Activated naive CD8-positive, alpha-beta T cell treated with anti-CD3 and anti-CD28 coated beads, Interleukin-2, amount 50 U/mL, for 24 hours (primary cell): ENCODE measurements at regions not wholly inside any gene's neighbourhood (a gene's known extent, or its start where the extent isn't known, plus 50 kb on each side); places are given as distances from the start of the nearest gene placed in this dataset.
A peak's percentile ranks its signal among the peaks of the same experiment; 100 is the strongest.

Source experiments
- ATAC-seq: fragments of 150-1000 bp; cut with Tn5 transposase; one replicate; pipeline ENCODE4 v1.10.0; 2021
- DNase-seq: peaks from one replicate; pipeline ENCODE4 v3.0.0; 2021
- H3K27ac Mint-ChIP-seq: one replicate; pipeline ENCODE4 v1.8.0; 2021; ENCODE audit warnings: mild to moderate bottlenecking, mixed read lengths
- H3K27me3 Mint-ChIP-seq: one replicate; pipeline ENCODE4 v1.8.0; 2021; ENCODE audit warnings: mixed read lengths
- H3K36me3 Mint-ChIP-seq: one replicate; pipeline ENCODE4 v1.8.0; 2021; ENCODE audit warnings: low read depth, mixed read lengths
- H3K4me1 Mint-ChIP-seq: one replicate; pipeline ENCODE4 v1.8.0; 2021; ENCODE audit warnings: mixed read lengths
- H3K4me3 Mint-ChIP-seq: one replicate; pipeline ENCODE4 v1.8.0; 2021; ENCODE audit warnings: mild to moderate bottlenecking, moderate library complexity, mixed read lengths
- H3K9me3 Mint-ChIP-seq: one replicate; pipeline ENCODE4 v1.8.0; 2021; ENCODE audit warnings: mixed read lengths

- Mint-ChIP-seq H3K27ac (no peak overlapping the region), H3K4me3 (no peak overlapping the region), H3K36me3 (no peaks in the 10 kb centered on the region), H3K4me1 (no peaks in the 10 kb centered on the region), H3K9me3 (no peaks in the 10 kb centered on the region), H3K27me3 (no peaks in the 10 kb centered on the region)
- ATAC-seq, result peak; percentile 28
- no peak for DNase-seq
Measured at GRCh38 chr5:44637916-44638869, 170.6 kb upstream of the MRPS30 start.

- H3K4me3 Mint-ChIP-seq, result no peak overlapping the region
- DNase-seq (no peak), ATAC-seq (no peak)
- no peaks in the 10 kb centered on the region for H3K27me3 Mint-ChIP-seq
- no peaks in the 10 kb centered on the region for H3K36me3 Mint-ChIP-seq
- H3K9me3 Mint-ChIP-seq, result peaks cover 5% of the 10 kb centered on the region
- H3K27ac Mint-ChIP-seq, result no peak overlapping the region
- H3K4me1 Mint-ChIP-seq, result no peaks in the 10 kb centered on the region
Measured at GRCh38 chr5:44632344-44632743, 176.4 kb upstream of the MRPS30 start.

- Mint-ChIP-seq H3K36me3 (no peaks in the 10 kb centered on the region), H3K27me3 (no peaks in the 10 kb centered on the region), H3K4me1 (no peaks in the 10 kb centered on the region), H3K27ac (no peak overlapping the region), H3K4me3 (no peak overlapping the region), H3K9me3 (peaks cover 15% of the 10 kb centered on the region)
- DNase-seq, result no peak
- no peak for ATAC-seq
Measured at GRCh38 chr5:44626846-44627245, 181.9 kb upstream of the MRPS30 start.

- Mint-ChIP-seq H3K27ac (no peak overlapping the region), H3K4me1 (no peaks in the 10 kb centered on the region), H3K27me3 (no peaks in the 10 kb centered on the region), H3K36me3 (no peaks in the 10 kb centered on the region), H3K4me3 (no peak overlapping the region), H3K9me3 (peaks cover 10% of the 10 kb centered on the region)
- DNase-seq (no peak), ATAC-seq (no peak)
Measured at GRCh38 chr5:44622331-44622730, 186.4 kb upstream of the MRPS30 start.

GRCh38 chr5:44619875-44620610 is 188.7 kb upstream of the MRPS30 start:
- DNase-seq, result no peak
- Mint-ChIP-seq H3K27ac (no peak overlapping the region), H3K27me3 (no peaks in the 10 kb centered on the region), H3K4me1 (no peaks in the 10 kb centered on the region), H3K4me3 (no peak overlapping the region), H3K36me3 (no peaks in the 10 kb centered on the region), H3K9me3 (peaks cover 4% of the 10 kb centered on the region)
- no peak for ATAC-seq

GRCh38 chr5:44614845-44615244 is 193.9 kb upstream of the MRPS30 start:
- no peaks in the 10 kb centered on the region for H3K36me3 Mint-ChIP-seq
- no peaks in the 10 kb centered on the region for H3K9me3 Mint-ChIP-seq
- H3K4me3 Mint-ChIP-seq, result no peak overlapping the region
- ATAC-seq, result no peak
- H3K27ac Mint-ChIP-seq, result no peak overlapping the region
- no peaks in the 10 kb centered on the region for H3K4me1 Mint-ChIP-seq
- H3K27me3 Mint-ChIP-seq, result no peaks in the 10 kb centered on the region
- no peak for DNase-seq

- Mint-ChIP-seq H3K27me3 (no peaks in the 10 kb centered on the region), H3K4me3 (no peak overlapping the region), H3K27ac (no peak overlapping the region), H3K4me1 (no peaks in the 10 kb centered on the region), H3K9me3 (no peaks in the 10 kb centered on the region), H3K36me3 (no peaks in the 10 kb centered on the region)
- no peak for ATAC-seq
- DNase-seq, result no peak
Measured at GRCh38 chr5:44613936-44614335, 194.8 kb upstream of the MRPS30 start.

- no peak for DNase-seq
- H3K4me3 Mint-ChIP-seq, result no peak overlapping the region
- H3K9me3 Mint-ChIP-seq, result peaks cover 23% of the 10 kb centered on the region
- H3K27ac Mint-ChIP-seq, result no peak overlapping the region
- H3K4me1 Mint-ChIP-seq, result no peaks in the 10 kb centered on the region
- ATAC-seq, result no peak
- H3K36me3 Mint-ChIP-seq, result no peaks in the 10 kb centered on the region
- no peaks in the 10 kb centered on the region for H3K27me3 Mint-ChIP-seq
Measured at GRCh38 chr5:44605926-44606325, 202.8 kb upstream of the MRPS30 start.

GRCh38 chr5:44603496-44604272 is 205.1 kb upstream of the MRPS30 start:
- Mint-ChIP-seq H3K4me1 (no peaks in the 10 kb centered on the region), H3K27me3 (no peaks in the 10 kb centered on the region), H3K4me3 (no peak overlapping the region), H3K9me3 (peaks cover 25% of the 10 kb centered on the region), H3K36me3 (no peaks in the 10 kb centered on the region), H3K27ac (no peak overlapping the region)
- DNase-seq (no peak), ATAC-seq (no peak)

- Mint-ChIP-seq H3K27ac (no peak overlapping the region), H3K4me3 (no peak overlapping the region), H3K36me3 (no peaks in the 10 kb centered on the region), H3K4me1 (no peaks in the 10 kb centered on the region), H3K27me3 (no peaks in the 10 kb centered on the region), H3K9me3 (peaks cover 16% of the 10 kb centered on the region)
- DNase-seq (no peak), ATAC-seq (no peak)
Measured at GRCh38 chr5:44574678-44575077, 185.5 kb upstream of the FGF10 start.

- H3K4me3 Mint-ChIP-seq, result no peak overlapping the region
- no peaks in the 10 kb centered on the region for H3K4me1 Mint-ChIP-seq
- H3K27me3 Mint-ChIP-seq, result no peaks in the 10 kb centered on the region
- H3K9me3 Mint-ChIP-seq, result peaks cover 15% of the 10 kb centered on the region
- DNase-seq (no peak), ATAC-seq (no peak)
- no peaks in the 10 kb centered on the region for H3K36me3 Mint-ChIP-seq
- no peak overlapping the region for H3K27ac Mint-ChIP-seq
Measured at GRCh38 chr5:44568519-44568918, 179.3 kb upstream of the FGF10 start.

- no peak overlapping the region for H3K27ac Mint-ChIP-seq
- no peak for ATAC-seq
- H3K27me3 Mint-ChIP-seq, result no peaks in the 10 kb centered on the region
- H3K36me3 Mint-ChIP-seq, result no peaks in the 10 kb centered on the region
- no peaks in the 10 kb centered on the region for H3K4me1 Mint-ChIP-seq
- DNase-seq, result no peak
- no peak overlapping the region for H3K4me3 Mint-ChIP-seq
- peaks cover 12% of the 10 kb centered on the region for H3K9me3 Mint-ChIP-seq
Measured at GRCh38 chr5:44565902-44566301, 176.7 kb upstream of the FGF10 start.

- Mint-ChIP-seq H3K4me3 (no peak overlapping the region), H3K27me3 (no peaks in the 10 kb centered on the region), H3K27ac (no peak overlapping the region), H3K4me1 (no peaks in the 10 kb centered on the region), H3K36me3 (no peaks in the 10 kb centered on the region), H3K9me3 (peaks cover 12% of the 10 kb centered on the region)
- DNase-seq (no peak), ATAC-seq (no peak)
Measured at GRCh38 chr5:44565360-44565759, 176.1 kb upstream of the FGF10 start.

GRCh38 chr5:44546286-44546685 is 157.1 kb upstream of the FGF10 start:
- DNase-seq (no peak), ATAC-seq (no peak)
- no peak overlapping the region for H3K27ac Mint-ChIP-seq
- no peaks in the 10 kb centered on the region for H3K27me3 Mint-ChIP-seq
- H3K4me1 Mint-ChIP-seq, result no peaks in the 10 kb centered on the region
- no peaks in the 10 kb centered on the region for H3K9me3 Mint-ChIP-seq
- no peaks in the 10 kb centered on the region for H3K36me3 Mint-ChIP-seq
- H3K4me3 Mint-ChIP-seq, result no peak overlapping the region
